ENCODE measurements at regions not wholly inside any gene's neighbourhood (a gene's known extent, or its start where the extent isn't known, plus 50 kb on each side); places are given as distances from the start of the nearest gene placed in this dataset.
"Not testable (repeated sequence)": the region's sequence is repeated elsewhere in the genome, so short reads cannot be mapped to it uniquely, and the experiment has no call there.

- DNase-seq, result no peak
These were observed 179.7 kb upstream of the MALRD1 start for GRCh38 chr10:18868919-18869318.

GRCh38 chr10:18875477-18875876 is 173.1 kb upstream of the MALRD1 start:
- DNase-seq, result no peak

- DNase-seq, result no peak
These were observed 169.3 kb upstream of the MALRD1 start for GRCh38 chr10:18879284-18879683.

- no peak for DNase-seq
These were observed 168.1 kb upstream of the MALRD1 start for GRCh38 chr10:18880530-18880929.

GRCh38 chr10:18886102-18886501 is 162.5 kb upstream of the MALRD1 start:
- DNase-seq, result no peak

GRCh38 chr10:18906636-18907035 is 142.0 kb upstream of the MALRD1 start:
- no peak for DNase-seq

GRCh38 chr10:18917431-18917830 is 131.2 kb upstream of the MALRD1 start:
- DNase-seq, result not testable (repeated sequence)

GRCh38 chr10:18918532-18918931 is 130.1 kb upstream of the MALRD1 start:
- DNase-seq, result no peak

GRCh38 chr10:18949391-18949790 is 99.2 kb upstream of the MALRD1 start:
- no peak for DNase-seq

- DNase-seq, result not testable (repeated sequence)
These were observed 97.4 kb upstream of the MALRD1 start for GRCh38 chr10:18951072-18951823.

- no peak for DNase-seq
These were observed 93.5 kb upstream of the MALRD1 start for GRCh38 chr10:18955061-18955460.

- no peak for DNase-seq
These were observed 89.2 kb upstream of the MALRD1 start for GRCh38 chr10:18959369-18959768.

- no peak for DNase-seq
These were observed 88.0 kb upstream of the MALRD1 start for GRCh38 chr10:18960466-18961079.

- DNase-seq, result no peak
These were observed 80.4 kb upstream of the MALRD1 start for GRCh38 chr10:18968159-18968558.

- DNase-seq, result no peak
These were observed 71.8 kb upstream of the MALRD1 start for GRCh38 chr10:18976696-18977251.

GRCh38 chr10:18980089-18980629 is 68.4 kb upstream of the MALRD1 start:
- DNase-seq, result no peak

GRCh38 chr10:18984531-18984930 is 64.1 kb upstream of the MALRD1 start:
- no peak for DNase-seq

- no peak for DNase-seq
These were observed 60.3 kb upstream of the MALRD1 start for GRCh38 chr10:18988338-18988737.

All from amygdala (tissue), 56 donors.